ENCODE measurements at regions not wholly inside any gene's neighbourhood (a gene's known extent, or its start where the extent isn't known, plus 50 kb on each side); places are given as distances from the start of the nearest gene placed in this dataset.

DNA sequence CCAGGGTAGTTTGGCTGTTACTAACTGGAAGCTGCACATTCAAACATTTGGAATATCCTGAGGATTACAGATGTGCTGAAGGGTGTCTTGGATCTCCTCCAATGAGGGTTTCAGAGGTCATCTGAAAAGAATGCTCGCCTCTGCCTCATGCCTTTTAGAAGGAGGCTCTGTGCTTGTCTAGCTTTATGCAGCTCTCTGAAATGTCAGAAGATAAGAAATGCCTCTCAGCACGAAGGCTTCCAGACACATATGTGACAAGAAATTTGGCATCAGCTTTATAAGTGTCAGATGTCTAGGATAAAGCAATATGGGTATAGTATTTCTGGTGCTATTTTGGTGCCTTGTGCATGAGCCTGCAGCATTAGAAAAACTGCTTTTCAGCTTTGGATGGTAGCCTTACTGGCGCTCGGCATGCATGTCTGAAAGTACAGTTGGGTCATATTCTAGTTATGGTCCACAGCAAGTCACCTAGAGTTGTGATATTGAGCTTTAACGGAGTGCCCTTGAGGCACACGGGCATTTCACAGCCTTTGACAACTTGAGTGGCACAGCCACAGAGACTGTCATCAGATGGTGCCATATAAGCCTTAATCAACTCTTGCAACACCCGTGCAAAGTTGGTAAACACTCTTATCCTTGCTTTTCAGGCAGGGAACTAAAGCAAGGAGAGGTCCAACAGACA lies 70.8 kb upstream of the PGRMC2 start:
- no peak for DNase-seq (ENCODE audit: low read depth in 2 of 2)

DNA sequence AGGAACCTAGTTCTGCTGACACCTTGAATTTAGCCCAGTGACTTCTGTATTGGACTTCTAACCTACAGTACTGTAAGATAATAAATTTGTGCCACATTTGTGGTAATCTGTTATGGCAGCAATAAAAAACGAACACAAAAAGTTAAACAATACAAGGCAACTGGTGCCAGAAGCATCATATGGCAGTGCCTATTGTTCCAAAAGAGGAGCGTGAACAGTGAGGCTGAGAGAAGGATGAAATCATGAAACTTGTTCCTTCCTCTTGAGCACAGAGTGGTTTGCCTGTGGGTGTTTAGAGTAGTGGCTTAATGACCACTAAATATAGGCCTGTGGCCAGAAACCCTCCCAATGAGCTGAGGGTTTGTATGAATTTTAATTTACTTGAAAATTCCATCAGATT lies 69.7 kb upstream of the PGRMC2 start:
- DNase-seq (ENCODE audit: low read depth in 2 of 2), result no peak

DNA sequence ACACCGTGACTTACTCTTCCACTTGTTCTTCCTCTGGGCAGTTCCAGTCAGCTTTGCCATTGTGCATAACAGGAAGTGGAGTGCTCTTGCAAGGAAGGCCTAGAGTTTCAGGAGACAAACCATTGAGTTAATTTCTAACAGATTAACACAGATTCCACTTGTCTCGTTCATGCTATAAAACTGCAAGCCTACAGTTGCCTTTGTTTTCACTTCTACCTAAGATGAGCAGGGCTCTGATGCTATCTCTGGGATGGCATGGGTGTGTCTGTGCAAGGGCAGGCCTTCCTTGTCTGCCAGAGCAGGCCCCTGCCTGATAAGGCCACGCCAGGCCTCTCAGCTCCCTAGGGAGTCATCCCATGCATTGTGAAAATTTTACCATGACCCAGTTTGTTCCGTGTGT lies 67.7 kb upstream of the PGRMC2 start:
- DNase-seq (ENCODE audit: low read depth in 2 of 2), result no peak

DNA sequence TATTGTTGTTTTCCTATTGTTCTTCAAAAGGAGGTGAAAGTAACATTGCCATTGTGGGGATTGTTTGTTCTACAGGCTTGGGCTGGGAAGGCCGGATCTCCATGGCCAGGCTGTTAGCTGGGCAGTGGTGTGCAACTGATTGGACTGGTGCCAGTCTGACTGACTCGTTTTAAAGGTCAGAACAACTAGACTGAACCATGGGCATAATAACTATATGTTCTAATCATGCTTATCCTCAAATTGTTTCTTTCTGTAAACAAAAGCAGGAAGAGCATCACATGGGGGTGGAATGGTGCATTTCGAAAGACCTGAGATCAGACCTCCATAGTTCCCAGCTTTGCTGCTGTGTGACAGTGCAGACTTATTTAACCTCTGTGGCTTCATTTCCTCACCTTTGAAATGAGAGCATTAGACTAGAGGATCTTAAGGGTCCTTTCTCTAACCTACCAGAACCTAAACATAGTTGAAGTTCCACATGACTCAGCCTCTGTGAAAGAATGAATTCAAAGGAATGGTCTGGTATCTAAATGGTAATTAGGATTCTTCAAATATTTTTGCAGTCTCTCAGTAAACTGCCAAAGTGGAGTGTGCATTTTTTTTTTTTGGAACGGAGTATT lies 66.7 kb upstream of the PGRMC2 start:
- DNase-seq (ENCODE audit: low read depth in 2 of 2), result no peak

DNA sequence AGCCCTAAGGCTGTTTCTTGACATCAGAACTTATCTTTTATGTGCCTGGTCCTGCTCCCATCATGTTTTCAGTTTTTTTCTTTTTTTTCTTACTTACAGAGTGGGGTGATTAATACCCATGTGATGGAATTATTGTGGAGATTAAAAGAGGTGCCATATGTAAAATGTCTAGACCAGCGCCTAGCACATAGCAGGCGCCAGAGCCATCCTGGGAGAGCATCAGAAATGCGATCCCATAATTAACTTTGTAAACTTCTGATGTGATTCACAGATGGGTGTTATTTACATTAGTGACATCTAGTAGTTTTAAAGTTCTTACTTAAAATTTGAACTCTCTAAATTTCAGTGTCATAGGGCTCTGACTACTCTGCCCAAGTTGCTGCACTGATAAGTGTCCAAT lies 66.2 kb upstream of the PGRMC2 start:
- DNase-seq (ENCODE audit: low read depth in 2 of 2), result no peak

DNA sequence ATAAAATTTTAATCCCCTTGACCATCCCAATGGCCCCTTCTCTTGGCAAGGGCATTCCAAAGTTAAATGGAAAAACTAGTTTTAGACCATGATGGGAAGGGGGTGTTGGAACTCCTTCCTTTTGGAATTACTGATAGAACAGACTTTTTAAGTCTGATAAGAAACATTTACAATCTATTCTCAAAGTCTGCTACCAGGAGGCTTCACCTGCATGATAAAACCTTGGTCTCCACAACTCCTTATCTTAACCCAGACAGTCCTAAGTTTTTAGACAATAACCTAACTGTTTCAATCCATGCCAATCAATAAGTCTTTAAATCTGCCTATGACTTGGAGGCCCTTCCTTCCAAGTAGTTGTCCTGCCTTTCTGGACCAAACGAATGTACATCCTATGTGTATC lies 63.9 kb upstream of the PGRMC2 start:
- DNase-seq (ENCODE audit: low read depth in 2 of 2), result no peak

DNA sequence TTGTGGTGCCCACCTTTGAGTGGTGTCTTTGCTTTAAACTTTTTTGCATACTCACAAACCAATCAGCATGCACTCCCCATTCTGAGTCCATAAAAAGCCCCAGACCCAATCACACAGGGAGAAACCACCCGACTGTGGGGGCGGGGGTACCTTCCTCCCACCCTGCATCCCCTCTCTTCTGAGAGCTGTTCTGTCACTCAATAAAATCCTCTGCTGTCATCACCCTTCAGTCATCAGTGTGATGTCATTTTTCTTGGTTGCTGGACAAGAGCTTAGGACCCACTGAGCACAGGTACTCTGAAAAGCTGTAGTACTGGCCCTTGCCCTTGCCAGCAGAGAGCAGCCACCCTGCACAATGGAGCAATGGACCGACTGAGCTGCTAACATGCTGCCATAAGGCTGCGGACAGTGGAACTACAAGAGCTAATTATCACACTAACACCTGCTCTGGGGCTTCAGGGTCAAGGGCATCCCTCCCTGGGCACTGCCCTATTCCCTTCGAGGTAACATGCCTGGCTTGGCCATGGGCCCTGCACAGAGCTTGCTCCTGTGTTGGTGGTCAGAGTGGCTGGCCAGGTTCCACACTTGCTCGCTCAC lies 62.9 kb upstream of the PGRMC2 start:
- no peak for DNase-seq (ENCODE audit: low read depth in 2 of 2)

DNA sequence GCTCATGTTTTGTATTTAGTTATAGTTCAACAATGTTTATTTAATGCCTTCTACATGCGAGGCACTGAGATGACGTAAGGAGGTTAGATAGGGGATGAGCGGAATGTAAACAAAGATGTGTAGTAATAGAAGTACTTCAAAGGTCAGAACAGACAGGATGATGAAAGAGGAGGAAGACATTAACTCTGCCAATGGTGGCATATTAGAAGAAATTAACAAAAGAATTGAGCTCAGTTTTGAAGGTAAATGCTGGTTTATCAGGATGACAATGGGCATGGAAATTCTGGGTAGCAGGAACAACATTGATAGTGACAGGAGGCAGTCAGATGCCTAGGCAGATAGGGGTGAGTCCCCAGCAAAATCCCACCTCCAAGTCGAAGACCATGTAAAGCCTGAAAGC lies 62.3 kb upstream of the PGRMC2 start:
- no peak for DNase-seq (ENCODE audit: low read depth in 2 of 2)

DNA sequence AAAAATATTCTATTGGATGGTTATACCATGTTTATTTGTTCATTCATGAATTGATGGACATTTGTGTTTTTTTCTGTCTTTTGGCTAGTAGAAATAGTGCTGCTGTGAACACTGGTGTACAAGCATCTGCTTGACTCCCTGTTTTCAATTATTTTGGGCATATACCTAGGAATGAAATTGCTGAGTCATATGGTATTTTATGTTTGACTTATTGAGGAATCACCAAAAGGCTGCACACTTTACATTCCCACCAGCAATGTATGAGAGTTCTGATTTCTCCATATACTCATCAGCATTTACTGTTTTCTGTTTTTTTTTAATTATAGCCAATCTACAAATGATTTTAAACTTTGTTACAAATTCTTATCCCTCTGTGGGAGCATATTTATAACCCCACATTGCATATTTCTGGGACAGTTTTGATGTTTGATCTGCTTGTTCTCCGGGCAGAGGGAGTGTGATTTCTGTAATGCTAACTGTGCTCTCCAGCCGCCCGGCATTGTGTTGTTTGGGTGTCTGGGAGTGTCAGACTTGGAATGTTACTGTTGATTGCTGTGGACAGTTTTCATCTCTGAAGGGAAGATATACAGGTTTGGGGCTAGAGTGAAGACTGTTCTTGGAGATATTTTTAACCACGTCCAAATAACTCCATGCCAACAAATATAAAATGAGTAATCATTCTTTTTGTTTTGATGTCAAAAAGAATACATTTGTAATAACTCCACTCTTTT lies 60.5 kb upstream of the PGRMC2 start:
- no peak for DNase-seq (ENCODE audit: low read depth in 2 of 2)

DNA sequence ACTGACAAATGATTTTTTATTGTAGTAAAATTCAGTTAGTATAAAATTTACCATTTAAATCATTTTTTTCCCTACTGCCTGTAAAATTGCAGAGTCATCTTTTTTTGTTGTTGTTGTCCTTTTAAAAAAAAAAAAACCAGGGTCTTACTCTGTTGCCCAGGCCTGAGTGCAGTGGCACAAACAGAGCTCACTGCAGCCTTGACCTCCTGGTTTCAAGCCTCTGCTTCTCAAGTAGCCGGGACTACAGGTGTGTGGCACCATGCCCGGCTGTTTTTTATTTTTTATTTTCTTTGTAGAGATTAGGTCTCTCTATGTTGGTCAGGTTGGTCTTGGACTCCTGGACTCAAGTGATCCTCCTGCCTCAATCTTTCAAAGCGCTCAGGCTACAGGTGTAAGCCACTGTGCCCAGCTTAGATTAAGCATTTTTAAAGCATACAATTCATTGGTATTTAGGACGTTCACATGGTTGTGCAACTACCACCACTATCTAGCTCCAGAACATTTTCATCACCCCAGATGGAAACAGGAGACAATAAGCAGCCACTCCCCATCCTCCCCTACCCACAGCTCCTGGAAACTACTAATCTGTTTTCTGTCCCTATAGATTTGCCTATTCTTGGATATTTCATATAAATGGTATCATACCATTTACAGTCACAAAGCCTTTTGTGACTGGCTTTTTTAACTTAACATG lies 59.7 kb upstream of the PGRMC2 start:
- DNase-seq (ENCODE audit: low read depth in 2 of 2), result no peak

DNA sequence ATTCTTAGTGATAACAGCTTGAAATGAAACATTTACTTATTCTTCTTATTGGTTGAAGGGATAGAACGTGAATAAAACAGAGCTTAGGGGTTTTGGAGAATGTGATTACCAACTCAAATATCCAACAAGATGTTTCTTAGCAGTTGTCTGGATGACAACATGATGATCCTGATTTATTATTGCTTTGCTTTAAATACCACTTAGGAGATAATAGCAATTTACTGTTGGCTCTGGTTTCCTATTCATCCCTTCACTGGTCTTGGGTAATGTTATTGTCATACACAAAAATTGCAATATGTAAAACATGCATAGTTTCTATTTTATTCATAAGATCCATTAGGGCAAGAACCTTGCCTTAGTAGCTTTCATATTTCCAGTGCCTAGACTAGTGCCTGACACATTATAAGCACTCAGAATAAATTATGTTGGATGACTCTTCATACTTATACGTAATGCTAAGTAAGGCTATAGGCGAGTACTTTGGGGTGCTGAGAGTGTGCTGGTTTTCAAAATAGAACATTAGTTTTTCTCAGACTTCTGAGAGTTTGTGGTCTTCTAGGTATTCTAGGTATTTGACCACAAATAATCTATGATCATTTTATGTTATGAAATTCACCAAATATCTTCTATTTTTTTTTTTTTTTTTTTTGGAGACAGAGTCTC lies 58.6 kb upstream of the PGRMC2 start:
- no peak for DNase-seq (ENCODE audit: low read depth in 2 of 2)

DNA sequence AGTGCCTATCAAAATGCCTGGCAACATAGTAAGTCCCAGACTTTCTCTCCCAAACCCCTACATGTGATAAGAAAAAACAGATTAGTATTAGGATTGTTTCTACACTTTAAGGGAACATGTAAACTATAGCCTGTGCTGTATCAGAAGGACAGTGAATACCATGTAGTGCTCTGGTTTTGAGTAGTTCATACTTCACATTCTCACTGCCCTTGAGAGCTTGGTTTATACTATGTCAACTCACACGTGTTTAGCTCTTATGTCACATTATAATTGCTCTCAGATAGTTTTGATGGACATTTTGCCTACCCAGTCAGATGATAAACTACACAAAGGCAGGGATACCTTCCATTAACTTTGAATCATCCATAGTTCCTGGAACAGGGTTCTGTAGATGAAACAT lies 58.0 kb upstream of the PGRMC2 start:
- no peak for DNase-seq (ENCODE audit: low read depth in 2 of 2)

DNA sequence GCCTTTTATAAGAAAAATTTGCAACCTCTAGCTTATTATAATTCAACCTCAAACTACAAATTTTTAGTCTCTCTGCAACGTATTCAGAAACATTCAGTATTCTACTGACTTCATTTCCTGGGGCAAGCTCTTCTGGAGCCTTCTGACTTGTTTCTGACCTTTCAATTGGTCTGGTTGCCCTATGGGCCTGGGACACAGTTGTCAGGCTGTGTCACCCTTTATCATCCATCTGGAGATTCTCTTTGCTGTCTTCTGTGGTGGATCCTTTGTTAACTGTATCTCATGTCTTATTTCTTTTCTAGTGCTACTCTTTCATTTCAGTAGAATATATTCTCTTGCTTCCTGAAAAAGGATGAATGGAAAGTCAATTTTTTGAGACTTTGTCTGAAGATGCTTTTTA lies 55.1 kb upstream of the PGRMC2 start:
- DNase-seq (ENCODE audit: low read depth in 2 of 2), result no peak

DNA sequence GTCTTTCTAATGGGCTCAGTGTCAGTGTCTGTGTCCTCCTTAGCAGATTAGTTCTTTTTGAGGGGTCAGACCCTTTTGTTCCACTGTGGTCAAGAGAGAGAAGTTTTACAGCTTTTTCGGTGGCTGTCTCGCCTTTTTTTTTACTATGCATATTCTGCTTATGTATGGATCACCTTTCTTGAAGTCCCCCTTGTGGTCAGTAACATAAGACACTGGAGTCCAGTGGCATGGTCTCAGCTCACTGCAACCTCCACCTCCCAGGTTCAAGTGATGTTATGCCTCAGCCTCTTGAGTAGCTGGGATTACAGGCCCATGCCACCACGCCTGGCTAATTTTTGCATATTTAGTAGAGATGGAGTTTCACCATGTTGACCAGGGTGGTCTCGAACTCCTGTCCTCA lies 54.0 kb upstream of the PGRMC2 start:
- DNase-seq (ENCODE audit: low read depth in 2 of 2), result no peak

DNA sequence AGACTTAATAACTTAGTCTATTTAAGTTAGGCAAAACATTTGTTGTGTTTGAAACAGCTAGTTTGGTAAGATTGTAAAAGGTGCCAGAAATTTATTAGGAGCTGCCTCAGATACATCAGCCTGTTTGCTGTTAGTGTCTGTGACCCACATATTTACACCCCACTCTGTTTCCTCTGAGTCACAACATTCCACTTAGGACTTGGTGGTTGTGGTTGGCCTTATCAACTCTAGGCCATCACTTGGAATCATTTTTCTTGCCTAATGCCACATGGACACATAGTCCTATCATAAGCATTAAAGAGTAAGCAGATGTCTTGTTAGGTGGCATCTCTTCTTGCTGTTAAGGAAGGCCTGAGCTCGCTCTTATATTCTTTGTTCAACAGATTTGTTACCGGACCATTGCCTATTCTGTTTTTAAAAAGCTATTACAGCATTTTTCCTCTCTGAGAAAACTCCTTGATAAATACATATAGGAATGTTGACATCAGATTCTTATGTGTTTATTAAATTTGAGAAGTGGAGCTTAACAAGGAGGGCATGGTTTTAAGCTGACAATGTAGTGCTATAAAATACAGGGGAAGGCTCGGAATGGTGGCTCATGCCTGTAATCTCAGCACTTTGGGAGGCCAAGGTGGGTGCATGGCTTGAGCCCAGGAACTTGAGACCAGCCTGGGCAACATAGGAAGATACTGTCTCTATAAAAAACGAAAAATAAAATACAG lies 51.2 kb upstream of the PGRMC2 start:
- no peak for DNase-seq (ENCODE audit: low read depth in 2 of 2)

DNA sequence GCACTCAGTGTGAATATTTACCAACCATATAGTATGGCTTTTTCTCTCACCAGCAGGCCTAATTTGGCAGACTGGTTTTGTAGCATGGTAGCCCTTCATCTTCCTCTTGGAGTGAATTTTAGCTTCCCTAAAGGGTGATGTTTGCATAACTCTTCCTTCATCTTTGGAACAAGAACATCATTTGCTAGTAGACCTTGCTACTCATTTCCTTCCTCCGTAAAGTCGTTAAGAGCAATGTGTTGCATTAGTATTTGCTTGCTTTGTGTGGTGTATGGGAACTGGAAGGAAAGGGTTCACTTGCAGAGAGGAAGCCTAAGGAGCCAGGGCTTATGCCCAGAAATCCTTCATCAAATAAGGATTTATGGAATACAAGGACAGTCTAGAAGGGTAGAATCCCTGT lies 50.2 kb upstream of the PGRMC2 start:
- DNase-seq (ENCODE audit: low read depth in 2 of 2), result no peak
